ENCODE measurements at regions not wholly inside any gene's neighbourhood (a gene's known extent, or its start where the extent isn't known, plus 50 kb on each side); places are given as distances from the start of the nearest gene placed in this dataset.

GRCh38 chr10:117745301-117745700 is 202.8 kb downstream of the EMX2 start:
- H4K20me1 ChIP-seq (ENCODE audit: insufficient read depth, low read length), result no peaks in the 10 kb centered on the region
- TF ChIP-seq, protein P1, sequence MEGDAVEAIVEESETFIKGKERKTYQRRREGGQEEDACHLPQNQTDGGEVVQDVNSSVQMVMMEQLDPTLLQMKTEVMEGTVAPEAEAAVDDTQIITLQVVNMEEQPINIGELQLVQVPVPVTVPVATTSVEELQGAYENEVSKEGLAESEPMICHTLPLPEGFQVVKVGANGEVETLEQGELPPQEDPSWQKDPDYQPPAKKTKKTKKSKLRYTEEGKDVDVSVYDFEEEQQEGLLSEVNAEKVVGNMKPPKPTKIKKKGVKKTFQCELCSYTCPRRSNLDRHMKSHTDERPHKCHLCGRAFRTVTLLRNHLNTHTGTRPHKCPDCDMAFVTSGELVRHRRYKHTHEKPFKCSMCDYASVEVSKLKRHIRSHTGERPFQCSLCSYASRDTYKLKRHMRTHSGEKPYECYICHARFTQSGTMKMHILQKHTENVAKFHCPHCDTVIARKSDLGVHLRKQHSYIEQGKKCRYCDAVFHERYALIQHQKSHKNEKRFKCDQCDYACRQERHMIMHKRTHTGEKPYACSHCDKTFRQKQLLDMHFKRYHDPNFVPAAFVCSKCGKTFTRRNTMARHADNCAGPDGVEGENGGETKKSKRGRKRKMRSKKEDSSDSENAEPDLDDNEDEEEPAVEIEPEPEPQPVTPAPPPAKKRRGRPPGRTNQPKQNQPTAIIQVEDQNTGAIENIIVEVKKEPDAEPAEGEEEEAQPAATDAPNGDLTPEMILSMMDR (IDR thresholded peaks at IDR 0.05; ENCODE audit: low read length), result no peak
- TF ChIP-seq EZH2 (IDR thresholded peaks at IDR 0.05; ENCODE audit: borderline replicate concordance, low read length), result no peak
- H3K9me2 ChIP-seq (ENCODE audit: low read depth, low read length), result no peaks in the 10 kb centered on the region

DNA sequence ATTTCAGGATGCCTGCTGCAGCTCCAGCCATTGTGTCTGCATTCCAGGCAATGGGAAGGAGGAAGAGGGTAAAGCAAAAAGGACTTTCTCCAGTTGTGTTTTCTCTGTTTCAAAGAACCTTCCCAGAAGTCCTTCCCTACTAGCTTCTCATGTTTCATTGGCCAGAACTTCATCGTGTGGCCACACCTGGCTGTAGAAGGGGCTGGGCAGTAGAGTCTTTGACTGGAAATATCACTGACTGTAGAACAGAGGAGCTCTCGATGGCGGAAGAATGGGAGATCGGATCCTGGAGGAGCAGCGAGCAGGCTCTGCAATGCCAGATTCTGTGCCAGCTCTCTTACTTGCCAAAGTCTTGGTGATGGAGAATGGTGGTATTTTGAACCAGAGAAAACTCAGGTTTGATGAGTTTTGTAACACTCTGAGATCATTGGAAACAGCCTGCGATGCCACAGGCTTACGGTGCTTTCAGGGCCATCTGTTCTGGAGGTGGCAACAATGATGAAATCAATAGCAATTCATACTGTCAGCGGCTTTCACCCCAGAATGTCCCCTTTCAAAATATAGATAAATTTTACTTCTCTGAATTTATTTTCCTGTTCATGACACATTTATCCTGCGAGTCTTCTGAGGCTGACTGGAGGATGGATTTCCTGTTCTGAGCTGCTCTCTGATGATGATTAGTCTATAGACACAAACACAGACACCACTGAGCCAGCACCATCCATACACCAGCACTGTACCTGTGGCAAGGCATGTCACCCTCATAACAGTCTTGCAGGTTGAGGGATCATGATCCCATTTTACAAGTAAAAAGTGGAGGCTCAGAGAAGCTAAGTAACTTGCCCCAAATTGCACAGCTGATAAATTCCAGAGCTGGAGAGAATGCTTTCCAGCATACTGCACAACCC is 204.2 kb downstream of the EMX2 start:
- Histone ChIP-seq H3K27me3 (ENCODE audit: insufficient read depth, low read length) (peaks cover 5% of the 10 kb centered on the region; the same call in 1 of the 2 replicates), H3K9ac (ENCODE audit: low read length) (no peak overlapping the region), H3F3A (ENCODE audit: insufficient read depth, low read length) (no peaks in the 10 kb centered on the region), H2AFZ (ENCODE audit: low read length) (no peak overlapping the region), H3K79me2 (ENCODE audit: insufficient read depth, low read length) (no peaks in the 10 kb centered on the region), H3K4me1 (ENCODE audit: insufficient read depth, low read length, severe bottlenecking) (no peaks in the 10 kb centered on the region), H3K4me2 (ENCODE audit: low read length) (no peak overlapping the region), H3K9me2 (ENCODE audit: low read depth, low read length) (no peaks in the 10 kb centered on the region), H3K36me3 (ENCODE audit: insufficient read depth, low read length) (no peaks in the 10 kb centered on the region), H3K9me3 (ENCODE audit: low read length) (no peaks in the 10 kb centered on the region), H3K4me3 (ENCODE audit: low read depth, low read length, poor library complexity, severe bottlenecking) (no peak overlapping the region), H3K27ac (ENCODE audit: low read depth, low read length, poor library complexity, severe bottlenecking) (no peak overlapping the region), H4K20me1 (ENCODE audit: insufficient read depth, low read length) (no peaks in the 10 kb centered on the region)
- no peak for TF ChIP-seq EZH2 (IDR thresholded peaks at IDR 0.05; ENCODE audit: borderline replicate concordance, low read length)
- TF ChIP-seq, protein P1 (IDR thresholded peaks at IDR 0.05; ENCODE audit: low read length), result no peak

More at GRCh38 chr10:117745301-117745700, 202.8 kb downstream of the EMX2 start:
- no peaks in the 10 kb centered on the region for H3K36me3 ChIP-seq (ENCODE audit: insufficient read depth, low read length)
- H3K9me3 ChIP-seq (ENCODE audit: low read length), result no peaks in the 10 kb centered on the region
- H3K4me2 ChIP-seq (ENCODE audit: low read length), result no peak overlapping the region
- no peak overlapping the region for H3K9ac ChIP-seq (ENCODE audit: low read length)
- peaks cover 5% of the 10 kb centered on the region; the same call in 1 of the 2 replicates for H3K27me3 ChIP-seq (ENCODE audit: insufficient read depth, low read length)
- no peak overlapping the region for H3K4me3 ChIP-seq (ENCODE audit: low read depth, low read length, poor library complexity, severe bottlenecking)
- H3K79me2 ChIP-seq (ENCODE audit: insufficient read depth, low read length), result no peaks in the 10 kb centered on the region
- no peak overlapping the region for H3K27ac ChIP-seq (ENCODE audit: low read depth, low read length, poor library complexity, severe bottlenecking)
- H2AFZ ChIP-seq (ENCODE audit: low read length), result no peak overlapping the region
- no peaks in the 10 kb centered on the region for H3K4me1 ChIP-seq (ENCODE audit: insufficient read depth, low read length, severe bottlenecking)
- no peaks in the 10 kb centered on the region for H3F3A ChIP-seq (ENCODE audit: insufficient read depth, low read length)

DNA sequence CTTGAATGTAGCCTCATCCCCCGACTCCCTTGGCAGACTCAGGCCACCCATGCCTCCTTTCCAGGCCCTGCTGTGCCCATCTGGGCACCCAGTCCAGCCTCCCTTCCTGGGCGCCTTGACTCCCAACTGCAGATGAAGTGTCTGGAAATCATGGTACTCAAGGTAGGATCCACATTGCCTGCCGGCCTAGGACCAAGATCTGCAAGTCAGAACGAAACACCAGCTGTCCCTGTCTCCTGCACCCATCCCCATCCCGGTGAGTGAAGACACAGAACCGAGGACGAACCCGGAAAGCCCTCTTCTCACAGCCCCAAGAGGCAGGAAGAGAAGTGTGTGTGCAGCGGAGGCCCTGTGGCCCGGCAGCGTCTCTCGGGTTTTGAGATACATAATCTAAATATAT is 205.1 kb downstream of the EMX2 start:
- no peaks in the 10 kb centered on the region for H3K4me1 ChIP-seq (ENCODE audit: insufficient read depth, low read length, severe bottlenecking)
- no peak overlapping the region for H3K4me3 ChIP-seq (ENCODE audit: low read depth, low read length, poor library complexity, severe bottlenecking)
- H3K9me2 ChIP-seq (ENCODE audit: low read depth, low read length), result no peaks in the 10 kb centered on the region
- no peaks in the 10 kb centered on the region for H3K79me2 ChIP-seq (ENCODE audit: insufficient read depth, low read length)
- TF ChIP-seq, protein P1 (IDR thresholded peaks at IDR 0.05; ENCODE audit: low read length), result no peak
- no peak for TF ChIP-seq EZH2 (IDR thresholded peaks at IDR 0.05; ENCODE audit: borderline replicate concordance, low read length)
- H3K27me3 ChIP-seq (ENCODE audit: insufficient read depth, low read length), result peaks cover 5% of the 10 kb centered on the region; the same call in 1 of the 2 replicates
- no peaks in the 10 kb centered on the region for H4K20me1 ChIP-seq (ENCODE audit: insufficient read depth, low read length)
- H3K9ac ChIP-seq (ENCODE audit: low read length), result no peak overlapping the region
- H3K27ac ChIP-seq (ENCODE audit: low read depth, low read length, poor library complexity, severe bottlenecking), result no peak overlapping the region
- no peaks in the 10 kb centered on the region for H3K9me3 ChIP-seq (ENCODE audit: low read length)
- no peak overlapping the region for H2AFZ ChIP-seq (ENCODE audit: low read length)
- H3F3A ChIP-seq (ENCODE audit: insufficient read depth, low read length), result no peaks in the 10 kb centered on the region
- H3K4me2 ChIP-seq (ENCODE audit: low read length), result no peak overlapping the region
- H3K36me3 ChIP-seq (ENCODE audit: insufficient read depth, low read length), result no peaks in the 10 kb centered on the region

Measured in OCI-LY1 (cell line).